ENCODE measurements at regions not wholly inside any gene's neighbourhood (a gene's known extent, or its start where the extent isn't known, plus 50 kb on each side); places are given as distances from the start of the nearest gene placed in this dataset.

DNA sequence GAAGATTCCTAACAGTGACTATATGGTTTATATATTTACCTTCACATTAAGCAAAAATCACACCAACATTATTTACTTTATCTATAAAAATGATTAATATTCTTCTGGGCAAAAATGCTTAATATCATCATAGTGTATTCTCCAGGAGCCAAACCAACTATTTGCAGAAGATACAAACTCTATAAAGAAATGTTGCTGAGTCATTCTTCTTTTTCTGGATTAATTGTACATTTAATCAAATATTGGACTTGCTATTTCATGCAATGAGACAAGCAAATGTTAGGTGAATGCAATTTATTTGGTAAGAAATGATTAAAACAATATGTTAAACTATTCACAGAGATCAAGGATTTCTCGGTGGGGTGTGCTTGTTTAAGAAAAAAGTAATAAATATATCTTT is 1075.8 kb downstream of the PCDH9 start:
- TF ChIP-seq, protein P1, sequence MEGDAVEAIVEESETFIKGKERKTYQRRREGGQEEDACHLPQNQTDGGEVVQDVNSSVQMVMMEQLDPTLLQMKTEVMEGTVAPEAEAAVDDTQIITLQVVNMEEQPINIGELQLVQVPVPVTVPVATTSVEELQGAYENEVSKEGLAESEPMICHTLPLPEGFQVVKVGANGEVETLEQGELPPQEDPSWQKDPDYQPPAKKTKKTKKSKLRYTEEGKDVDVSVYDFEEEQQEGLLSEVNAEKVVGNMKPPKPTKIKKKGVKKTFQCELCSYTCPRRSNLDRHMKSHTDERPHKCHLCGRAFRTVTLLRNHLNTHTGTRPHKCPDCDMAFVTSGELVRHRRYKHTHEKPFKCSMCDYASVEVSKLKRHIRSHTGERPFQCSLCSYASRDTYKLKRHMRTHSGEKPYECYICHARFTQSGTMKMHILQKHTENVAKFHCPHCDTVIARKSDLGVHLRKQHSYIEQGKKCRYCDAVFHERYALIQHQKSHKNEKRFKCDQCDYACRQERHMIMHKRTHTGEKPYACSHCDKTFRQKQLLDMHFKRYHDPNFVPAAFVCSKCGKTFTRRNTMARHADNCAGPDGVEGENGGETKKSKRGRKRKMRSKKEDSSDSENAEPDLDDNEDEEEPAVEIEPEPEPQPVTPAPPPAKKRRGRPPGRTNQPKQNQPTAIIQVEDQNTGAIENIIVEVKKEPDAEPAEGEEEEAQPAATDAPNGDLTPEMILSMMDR (IDR thresholded peaks at IDR 0.05; ENCODE audit: low read length), result no peak
- TF ChIP-seq EZH2phosphoT487 (IDR thresholded peaks at IDR 0.05; ENCODE audit: low read length), result no peak

Data from MM.1S (cell line).